CD4-positive, alpha-beta T cell (primary cell): ENCODE measurements at regions not wholly inside any gene's neighbourhood (a gene's known extent, or its start where the extent isn't known, plus 50 kb on each side); places are given as distances from the start of the nearest gene placed in this dataset.
"Not testable (repeated sequence)": the region's sequence is repeated elsewhere in the genome, so short reads cannot be mapped to it uniquely, and the experiment has no call there.

Source experiments
- ATAC-seq: fragments of 200-7000 bp; cut with Tn5 transposase; one replicate; pipeline ENCODE4 v1.10.0; 2022; ENCODE audit warnings: mild to moderate bottlenecking; ENCODE audit not compliant: poor library complexity
- CTCF ChIA-PET: fragments of 350-600 bp; sonication (Branson Sonifier 250); formaldehyde crosslinking; loops from one replicate; lab custom pipeline; 2021; ENCODE audit warnings: antibody characterized with exemption, inconsistent platforms; lab: Charles Lee
- POLR2A ChIA-PET: fragments of 350-600 bp; sonication (Branson Sonifier 250); formaldehyde crosslinking; loops from one replicate; lab custom pipeline; 2021; ENCODE audit warnings: antibody characterized with exemption, inconsistent platforms; lab: Charles Lee
- DNase-seq, 14 experiments: peaks; one replicate each; pipeline ENCODE4 v3.0.0-alpha.2; 2013 to 2020; ENCODE audit warnings: mixed read lengths in 2 of 14
- H3K27ac ChIP-seq, 2 donors: one replicate each; pipeline versions ENCODE4 v1.5.1 to v1.7.0; 2013; ENCODE audit warnings: low read length in 2 of 2, low read depth in 1 of 2, mild to moderate bottlenecking in 1 of 2
- H3K27me3 ChIP-seq, 2 experiments: 1 replicate in 1 of 2; 2 replicates in 1 of 2; pipeline versions ENCODE4 v1.6.1 to v1.7.0; 2013; ENCODE audit warnings: low read length in 2 of 2, control low read depth in 1 of 2, mild to moderate bottlenecking in 1 of 2, moderate library complexity in 1 of 2; ENCODE audit not compliant: insufficient read depth in 2 of 2, control insufficient read depth in 1 of 2
- H3K36me3 ChIP-seq: one replicate; pipeline ENCODE4 v1.6.1; 2013; ENCODE audit warnings: low read length, control low read depth; ENCODE audit not compliant: insufficient read depth
- H3K4me1 ChIP-seq: one replicate; pipeline ENCODE4 v1.6.1; 2013; ENCODE audit warnings: low read length, control low read depth; ENCODE audit not compliant: insufficient read depth
- H3K4me3 ChIP-seq: one replicate; pipeline ENCODE4 v1.5.1; 2013; ENCODE audit warnings: mild to moderate bottlenecking, low read length, moderate library complexity
- H3K9me3 ChIP-seq, 2 experiments: 1 replicate in 1 of 2; 2 replicates in 1 of 2; pipeline versions ENCODE4 v1.6.1 to v1.7.0; 2013; ENCODE audit warnings: low read length in 2 of 2, mild to moderate bottlenecking in 2 of 2, control low read depth in 1 of 2, moderate library complexity in 1 of 2; ENCODE audit not compliant: control insufficient read depth in 1 of 2, insufficient read depth in 1 of 2
- H3K27ac Mint-ChIP-seq: one replicate; pipeline ENCODE4 v1.8.0; 2020; ENCODE audit warnings: mixed read lengths
- H3K27me3 Mint-ChIP-seq: one replicate; pipeline ENCODE4 v1.8.0; 2021; ENCODE audit warnings: mixed read lengths
- H3K36me3 Mint-ChIP-seq: one replicate; pipeline ENCODE4 v1.8.0; 2021; ENCODE audit warnings: low read depth, mixed read lengths
- H3K4me1 Mint-ChIP-seq: one replicate; pipeline ENCODE4 v1.8.0; 2021; ENCODE audit warnings: low read depth, mixed read lengths
- H3K4me3 Mint-ChIP-seq: one replicate; pipeline ENCODE4 v1.8.0; 2020; ENCODE audit warnings: mild to moderate bottlenecking, mixed read lengths
- H3K9me3 Mint-ChIP-seq: one replicate; pipeline ENCODE4 v1.8.0; 2020; ENCODE audit warnings: mixed read lengths
- CTCF ChIP-seq: fragments of 200-600 bp; IDR thresholded peaks from one replicate; pipeline ENCODE4 v1.8.0; 2022; ENCODE audit warnings: antibody characterized with exemption, mild to moderate bottlenecking
- intact Hi-C, 2 experiments: fragments of 100-400 bp; cut with DNase I in 1 of 2; cut with micrococcal nuclease in 1 of 2; formaldehyde crosslinking; loops; one replicate each; pipeline versions ENCODE4 v1.15.1 to v1.9.0; 2023 to 2025; cut with DNase I, micrococcal nuclease

GRCh38 chr7:5121256-5121655 lies 68.8 kb upstream of the WIPI2 start:
- H3K27me3 ChIP-seq, POLR2A ChIA-PET, H3K27ac ChIP-seq, H3K36me3 ChIP-seq, H3K4me3 Mint-ChIP-seq, H3K4me1 ChIP-seq, H3K4me3 ChIP-seq, ATAC-seq, intact Hi-C loops, H3K36me3 Mint-ChIP-seq, CTCF ChIA-PET, DNase-seq, H3K9me3 Mint-ChIP-seq, H3K4me1 Mint-ChIP-seq, H3K9me3 ChIP-seq, H3K27me3 Mint-ChIP-seq, H3K27ac Mint-ChIP-seq: not testable (repeated sequence)

DNA sequence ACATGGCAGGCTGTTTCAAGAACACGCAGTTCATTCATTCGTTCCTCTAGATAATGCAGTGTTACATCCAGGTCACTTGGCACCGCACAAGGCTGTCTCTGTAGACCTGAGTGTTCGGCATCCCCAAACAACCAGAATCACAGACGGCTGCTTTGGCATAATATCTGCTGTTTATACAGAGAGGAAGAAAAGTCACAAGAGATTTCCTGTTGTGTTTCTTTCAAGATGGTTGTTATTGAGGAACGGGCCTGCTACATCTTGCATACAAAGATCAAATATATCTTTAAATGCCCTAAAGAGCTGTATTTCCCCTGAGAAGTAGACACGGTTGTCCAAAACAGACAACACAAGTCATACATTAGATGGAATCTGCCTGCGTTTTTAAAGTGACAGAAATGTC lies 58.8 kb upstream of the WIPI2 start:
- H3K9me3 Mint-ChIP-seq, H3K36me3 ChIP-seq, H3K27me3 ChIP-seq, CTCF ChIA-PET, H3K36me3 Mint-ChIP-seq, H3K27me3 Mint-ChIP-seq, H3K9me3 ChIP-seq, H3K4me3 ChIP-seq: not testable (repeated sequence)
- intact Hi-C loops = loop anchor here in 1 of 2 experiments (5.0 kb wide), 1 partner anchor 701 kb away; no protein-coding TSS in a partner anchor
- POLR2A ChIA-PET = interaction anchor here (0.6 to 1.3 kb wide), 9 partner anchors 9 to 356 kb away, joined by 3 to 6 read pairs (median 4); partner anchors contain the start of genes AP5Z1 and WIPI2
- DNase-seq = peak in 2 of 14 experiments; percentile 57 to 63
- ATAC-seq = peak; percentile 75
- peak overlapping the region; percentile 66 for H3K4me3 Mint-ChIP-seq
- peaks cover 30% of the 10 kb centered on the region for H3K4me1 Mint-ChIP-seq
- Histone ChIP-seq H3K27ac (peak overlapping the region in 1 of 2 donors; percentile 46), H3K4me1 (peaks cover 48% of the 10 kb centered on the region)
- peak overlapping the region; percentile 91 for H3K27ac Mint-ChIP-seq

- Histone ChIP-seq H3K9me3 (peaks cover 0 to 5% of the 10 kb centered on the region in 2 experiments), H3K36me3 (no peaks in the 10 kb centered on the region), H3K27me3 (no peaks in the 10 kb centered on the region), H3K4me3 (no peak overlapping the region), H3K4me1 (peaks cover 48% of the 10 kb centered on the region), H3K27ac (no peak overlapping the region)
- peak overlapping the region; percentile 91 for H3K27ac Mint-ChIP-seq
- ChIA-PET POLR2A (interaction anchor here (1.3 kb wide), 2 partner anchors 58 to 159 kb away, joined by 4 to 6 read pairs; partner anchors contain the start of gene WIPI2), CTCF (no interaction called here)
- H3K27me3 Mint-ChIP-seq = no peaks in the 10 kb centered on the region
- no peak for TF ChIP-seq CTCF
- peaks cover 29% of the 10 kb centered on the region for H3K4me1 Mint-ChIP-seq
- intact Hi-C loops = loop anchor here in 1 of 2 experiments (5.0 kb wide), 1 partner anchor 700 kb away; no protein-coding TSS in a partner anchor
- ATAC-seq = no peak
- no peak overlapping the region for H3K4me3 Mint-ChIP-seq
- no peaks in the 10 kb centered on the region for H3K9me3 Mint-ChIP-seq
- peaks cover 3% of the 10 kb centered on the region for H3K36me3 Mint-ChIP-seq
- DNase-seq = no peak
Observed at GRCh38 chr7:5132539-5132938, 57.5 kb upstream of the WIPI2 start.

GRCh38 chr7:5139998-5140397 lies 50.0 kb upstream of the WIPI2 start:
- POLR2A ChIA-PET = interaction anchor here (1.0 to 1.5 kb wide), 3 partner anchors 9 to 54 kb away, joined by 3 to 5 read pairs (median 4); no protein-coding TSS in a partner anchor
- Mint-ChIP-seq H3K27ac (no peak overlapping the region), H3K4me1 (peaks cover 16% of the 10 kb centered on the region), H3K27me3 (no peaks in the 10 kb centered on the region), H3K4me3 (no peak overlapping the region), H3K9me3 (no peaks in the 10 kb centered on the region), H3K36me3 (peaks cover 3% of the 10 kb centered on the region)
- Histone ChIP-seq H3K4me3 (no peak overlapping the region), H3K27ac (no peak overlapping the region), H3K27me3 (no peaks in the 10 kb centered on the region), H3K9me3 (no peaks in the 10 kb centered on the region), H3K36me3 (no peaks in the 10 kb centered on the region), H3K4me1 (peaks cover 38% of the 10 kb centered on the region)
- no peak for TF ChIP-seq CTCF
- DNase-seq (peak in 5 of 14 experiments; percentile 15 to 54 (median 31)), ATAC-seq (no peak)
- CTCF ChIA-PET = no interaction called here
- intact Hi-C loops = no loop called here
